Stimulated activated CD4-positive, alpha-beta T cell treated with anti-CD3 and anti-CD28 coated beads, Interleukin-1b, Interleukin-23, amount 100 ng/mL, for 4 hours (primary cell): ENCODE measurements at regions not wholly inside any gene's neighbourhood (a gene's known extent, or its start where the extent isn't known, plus 50 kb on each side); places are given as distances from the start of the nearest gene placed in this dataset.

Experiments
- DNase-seq, 2 donors: peaks; one replicate each; pipeline ENCODE4 v3.0.0-alpha.2; 2020; ENCODE audit warnings: low read depth in 2 of 2

DNA sequence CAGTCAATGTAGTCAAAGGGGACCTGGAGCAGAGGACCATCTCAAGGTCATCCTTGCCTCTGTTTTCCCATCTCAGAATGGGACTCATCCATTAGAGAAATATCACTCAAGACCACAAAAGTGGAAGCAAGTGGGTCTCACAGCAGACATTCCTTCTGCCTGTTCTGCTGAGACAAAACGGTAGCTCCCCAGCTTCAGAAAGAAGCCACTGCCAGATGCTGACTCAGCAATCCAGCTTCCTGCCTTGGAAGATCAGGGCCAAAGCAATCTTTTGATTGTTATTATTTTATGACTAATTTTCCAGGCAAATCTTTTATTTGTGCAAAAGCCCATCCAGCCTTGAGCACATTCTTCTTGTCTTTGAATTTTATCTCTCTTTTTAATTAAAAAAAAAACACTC lies 86.8 kb downstream of the CCT6B start:
- no peak for DNase-seq

DNA sequence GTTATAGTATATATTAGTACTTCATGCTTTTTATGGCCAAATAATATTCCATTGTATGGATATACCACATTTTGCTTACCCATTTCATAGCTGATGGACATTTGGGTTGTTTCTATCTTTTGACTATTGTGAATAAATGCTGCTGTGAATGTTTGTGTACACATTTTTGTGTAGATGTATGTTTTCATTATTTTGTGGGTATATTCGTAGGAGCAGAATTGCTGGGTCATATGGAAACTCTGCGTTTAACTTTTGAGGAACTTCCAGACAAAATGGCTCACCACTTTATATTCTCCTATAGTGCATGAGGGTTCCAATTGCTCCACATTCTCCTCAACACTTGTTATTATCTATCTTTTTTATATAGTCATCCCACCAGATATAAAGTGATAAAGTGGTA lies 88.6 kb downstream of the CCT6B start:
- no peak for DNase-seq

DNA sequence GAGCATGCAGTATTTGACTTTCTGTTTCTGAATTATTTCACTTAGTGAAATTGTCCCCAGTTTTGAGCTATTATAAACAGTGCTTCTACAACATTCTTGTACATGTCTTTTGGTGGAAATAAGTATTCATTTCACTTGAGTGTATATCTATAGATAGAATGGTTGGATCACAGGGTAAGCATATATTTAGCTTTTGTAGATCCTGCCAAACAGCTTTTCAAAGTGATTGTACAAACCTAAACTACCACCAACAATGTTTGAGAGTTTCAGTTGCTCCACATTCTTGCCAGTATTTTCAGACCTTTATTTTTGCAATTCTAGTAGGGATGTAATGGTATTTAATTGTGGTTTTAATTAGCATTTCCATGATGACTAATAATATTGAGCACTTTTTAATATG lies 91.6 kb downstream of the CCT6B start:
- DNase-seq, result no peak

DNA sequence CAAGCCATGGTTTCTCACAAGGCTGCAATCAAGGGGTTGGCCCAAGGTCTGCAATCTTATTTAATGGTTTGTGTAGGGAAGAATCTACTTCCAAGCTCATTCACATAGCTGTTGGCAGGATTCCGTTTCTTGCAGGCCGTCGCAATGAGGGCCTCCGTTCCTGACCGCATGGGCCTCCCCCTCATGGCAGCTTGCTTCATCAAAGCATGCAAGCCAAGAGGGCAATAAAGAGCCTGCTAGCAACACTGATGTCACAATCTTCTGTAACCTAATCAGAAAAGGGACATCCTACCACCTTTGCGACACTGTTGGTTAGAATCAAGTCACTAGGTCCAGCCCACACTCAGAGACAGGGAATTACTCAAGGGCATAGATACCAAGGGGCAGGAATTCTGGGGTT lies 95.5 kb downstream of the CCT6B start:
- no peak for DNase-seq

DNA sequence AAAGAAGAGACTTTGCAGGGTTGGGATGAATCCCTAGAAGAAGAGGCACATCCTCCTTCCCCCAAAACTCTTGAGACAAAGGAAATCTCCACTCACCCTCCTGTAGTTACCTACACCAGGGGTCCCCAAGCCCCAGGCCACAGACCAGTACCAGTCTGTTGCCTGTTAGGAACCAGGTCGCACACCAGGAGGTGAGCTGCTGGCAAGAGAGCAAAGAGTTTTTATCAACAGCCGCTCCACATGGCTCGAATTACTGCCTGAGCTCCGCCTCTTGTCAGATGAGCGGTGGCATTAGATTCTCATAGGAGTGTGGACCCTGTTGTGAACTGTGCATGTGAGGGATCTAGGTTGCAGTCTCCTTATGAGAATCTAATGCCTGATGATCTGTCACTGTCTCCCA lies 98.9 kb downstream of the CCT6B start:
- no peak for DNase-seq

DNA sequence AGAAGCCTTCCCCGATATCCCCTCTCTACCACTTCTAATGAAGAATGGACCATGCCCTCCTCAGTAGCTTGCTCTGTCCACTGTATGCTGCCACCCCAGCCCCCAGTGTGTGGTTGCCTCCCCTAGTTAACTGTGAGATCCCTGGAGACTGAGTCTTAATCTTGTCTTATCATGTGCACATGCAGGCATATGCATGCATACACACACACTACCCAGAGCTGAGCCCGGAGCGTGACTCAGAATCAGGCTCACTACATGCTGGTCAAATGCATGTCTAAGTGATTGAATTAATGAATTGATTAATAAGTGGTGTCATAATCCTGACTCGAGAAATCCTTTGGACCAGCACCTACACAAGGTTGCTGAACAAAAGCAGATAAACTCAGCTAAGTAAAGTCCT lies 99.4 kb downstream of the CCT6B start:
- DNase-seq, result no peak

DNA sequence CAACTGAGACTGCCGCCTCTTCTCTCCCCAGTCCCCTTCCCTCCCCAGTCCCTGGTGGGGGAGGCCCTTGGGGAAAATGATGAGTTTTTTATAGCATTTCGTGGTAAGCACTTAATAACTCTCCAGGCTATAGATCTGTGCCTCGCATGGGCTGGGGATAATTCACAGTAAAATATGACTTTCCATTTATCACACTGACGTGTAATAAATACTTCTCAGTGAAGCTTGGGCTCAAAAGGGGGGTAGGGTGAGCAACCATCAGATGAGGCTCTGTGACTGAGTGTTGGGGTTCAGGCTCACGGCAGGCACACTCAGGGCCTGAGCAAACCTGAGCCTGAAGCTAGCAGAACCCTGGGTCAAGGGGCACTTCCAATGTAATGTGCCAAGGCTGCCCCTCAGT lies 101.6 kb downstream of the CCT6B start:
- DNase-seq, result no peak

DNA sequence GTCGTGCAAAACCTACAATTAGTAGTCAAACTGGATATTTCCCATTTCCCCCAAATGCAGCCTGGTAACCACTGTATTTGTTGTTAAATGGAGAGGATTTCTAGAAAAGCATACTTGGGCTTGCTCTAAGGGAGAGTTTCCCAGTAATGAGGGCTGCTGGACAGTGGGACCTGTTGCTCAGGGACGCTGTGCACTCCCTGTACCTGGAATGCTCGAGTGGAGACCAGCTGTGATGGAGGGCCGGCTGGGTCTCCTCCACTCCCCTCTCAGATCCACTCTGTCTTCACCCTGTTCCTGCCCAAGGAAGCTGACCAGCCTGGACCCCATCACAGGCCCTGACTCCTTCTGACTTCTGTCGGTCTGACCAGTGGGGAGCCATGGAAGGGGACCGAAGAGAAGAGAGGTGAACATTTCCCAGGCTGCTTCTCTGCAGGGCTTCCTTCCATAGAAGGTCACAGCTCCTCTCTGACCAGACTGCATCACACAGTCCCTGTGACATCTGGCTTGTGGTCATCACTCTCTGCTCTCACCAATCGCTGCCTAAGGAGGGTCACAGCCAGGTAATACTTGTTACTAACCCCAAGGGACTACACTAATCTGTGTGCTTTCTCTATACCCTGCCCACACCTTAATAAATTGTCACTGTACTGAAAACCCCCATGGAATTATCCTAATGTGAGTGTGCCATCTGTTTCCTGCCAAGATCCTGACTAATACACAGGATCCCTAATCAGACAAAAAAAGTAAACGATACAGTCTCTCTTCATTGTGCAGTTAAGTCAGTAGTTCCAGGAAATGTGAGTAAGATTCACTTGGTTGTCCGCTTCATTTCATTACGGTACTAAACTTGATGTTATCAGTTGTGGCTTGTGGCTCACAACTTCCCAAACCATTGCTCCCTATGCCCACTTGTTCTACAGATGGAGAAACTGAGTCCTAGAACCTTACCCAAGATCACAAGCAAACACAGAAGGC lies 102.4 kb downstream of the CCT6B start:
- DNase-seq, result no peak

DNA sequence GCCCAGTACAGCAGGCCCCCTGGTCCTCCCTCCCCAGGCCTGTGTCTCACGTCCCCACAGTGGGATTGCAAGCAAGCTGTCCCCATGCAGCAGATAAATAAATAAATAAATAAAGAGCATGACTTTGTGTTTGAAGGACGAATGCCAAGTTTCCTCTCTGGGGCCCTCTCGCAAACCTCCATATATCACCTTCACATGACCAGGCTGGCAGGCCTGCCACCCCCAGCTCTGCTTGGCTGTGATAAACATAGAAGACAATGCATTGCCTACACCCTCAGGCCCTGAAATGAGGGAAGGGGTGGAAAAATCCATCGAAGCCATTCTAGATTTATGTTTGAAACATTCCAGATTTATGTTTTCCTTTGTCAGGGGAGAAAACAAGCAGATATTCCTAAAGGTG lies 107.3 kb downstream of the CCT6B start:
- no peak for DNase-seq

DNA sequence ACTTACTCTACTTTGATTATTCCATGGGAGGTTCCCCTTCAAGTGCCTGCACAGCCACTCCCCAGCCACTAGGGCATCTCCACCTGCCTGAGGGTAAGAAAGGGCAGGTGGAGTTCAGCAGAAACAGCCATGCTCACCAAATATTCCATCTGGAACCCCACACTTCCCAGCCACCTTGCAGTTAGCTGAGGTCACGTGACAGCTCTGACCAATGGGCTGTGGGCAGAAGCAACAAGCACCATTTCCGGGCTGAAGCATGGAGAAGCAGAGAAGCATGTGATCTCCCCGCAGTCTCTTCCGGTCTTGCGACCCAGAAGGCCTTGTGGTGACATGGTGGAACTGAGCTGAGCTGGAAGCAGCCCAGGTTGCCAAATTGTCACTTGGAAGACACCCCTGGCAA lies 108.6 kb downstream of the CCT6B start:
- no peak for DNase-seq

DNA sequence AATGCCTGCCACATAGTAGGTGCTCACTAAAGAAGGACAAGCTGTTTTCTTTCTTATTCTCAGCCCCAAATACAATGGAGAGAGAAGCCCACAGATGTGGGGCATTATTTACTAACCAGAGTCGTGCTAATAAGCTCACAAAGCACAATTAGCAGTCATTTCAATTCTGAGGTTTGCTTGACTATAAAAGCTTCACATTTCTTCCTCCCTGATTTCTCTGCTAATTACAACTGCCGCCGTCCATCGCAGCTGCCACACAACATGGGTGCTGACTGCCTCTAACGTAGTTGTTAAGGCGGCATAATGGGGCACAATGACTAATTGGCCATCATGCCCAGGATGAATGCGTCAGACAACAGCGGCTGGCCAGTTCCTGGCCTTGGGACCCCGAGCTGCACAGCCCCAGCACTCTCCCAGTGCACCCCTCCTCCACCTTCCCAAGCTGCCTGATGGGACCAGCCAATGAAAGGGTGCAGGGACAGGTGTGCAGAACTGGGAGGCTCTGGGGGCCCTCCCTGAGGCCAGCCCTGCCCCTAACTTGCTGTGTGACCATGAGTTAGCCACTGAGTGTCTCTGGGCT lies 109.2 kb downstream of the CCT6B start:
- DNase-seq, result no peak

DNA sequence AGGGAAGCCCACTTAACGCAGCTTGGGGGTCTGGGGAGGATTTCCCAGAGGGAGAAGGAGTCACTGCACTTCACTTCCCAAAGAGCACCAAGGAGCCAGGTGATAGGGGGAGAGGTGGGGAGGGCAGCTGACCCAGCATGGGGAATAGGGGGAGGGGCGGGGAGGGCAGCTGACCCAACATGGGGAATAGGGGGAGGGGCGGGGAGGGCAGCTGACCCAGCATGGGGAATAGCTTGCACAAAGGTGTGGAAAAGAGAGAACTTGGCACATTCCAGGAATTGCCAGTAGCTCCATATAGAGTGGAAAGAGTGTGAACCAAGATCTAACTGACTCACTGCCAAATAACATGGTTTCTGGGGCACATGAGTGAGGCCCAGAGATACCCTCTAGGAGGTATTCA lies 110.3 kb downstream of the CCT6B start:
- DNase-seq, result no peak

DNA sequence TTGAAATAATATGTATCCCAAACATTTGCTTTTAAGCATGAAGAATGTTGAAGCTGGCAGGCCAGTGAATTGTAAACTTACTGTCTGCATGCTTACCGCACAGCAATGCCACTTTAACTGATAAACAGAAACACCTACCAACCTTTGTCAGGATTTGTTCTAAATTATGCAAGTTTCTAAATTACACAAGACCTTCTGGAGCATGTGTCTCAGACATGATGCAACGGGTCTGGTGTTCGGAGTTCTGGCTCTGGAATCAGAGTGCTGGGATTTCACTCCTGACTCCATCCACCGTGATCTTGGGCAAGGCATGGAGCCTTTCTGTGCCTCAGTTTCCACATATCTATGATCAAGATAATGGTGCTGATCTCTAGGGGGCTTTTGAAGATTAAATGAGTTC lies 111.2 kb downstream of the CCT6B start:
- no peak for DNase-seq

DNA sequence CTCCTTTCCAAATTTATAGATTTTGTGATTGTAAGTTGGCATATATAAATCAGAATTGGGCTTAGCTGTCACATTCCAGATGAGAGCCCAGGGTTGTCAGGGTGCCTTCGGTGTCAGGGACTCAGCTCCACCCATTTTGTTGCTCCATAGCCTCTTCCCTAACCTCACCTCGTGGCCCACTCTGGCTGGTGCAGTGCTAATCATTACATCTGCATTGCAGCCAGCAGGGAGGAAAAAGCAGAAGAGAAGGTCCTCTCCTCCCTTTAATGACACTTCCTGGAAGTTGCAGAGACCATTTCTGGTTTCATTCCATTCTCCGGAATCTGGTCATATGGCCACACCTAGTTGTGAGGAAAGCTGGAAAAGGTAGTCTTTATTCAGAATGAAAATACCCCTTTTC lies 113.3 kb downstream of the CCT6B start:
- no peak for DNase-seq

DNA sequence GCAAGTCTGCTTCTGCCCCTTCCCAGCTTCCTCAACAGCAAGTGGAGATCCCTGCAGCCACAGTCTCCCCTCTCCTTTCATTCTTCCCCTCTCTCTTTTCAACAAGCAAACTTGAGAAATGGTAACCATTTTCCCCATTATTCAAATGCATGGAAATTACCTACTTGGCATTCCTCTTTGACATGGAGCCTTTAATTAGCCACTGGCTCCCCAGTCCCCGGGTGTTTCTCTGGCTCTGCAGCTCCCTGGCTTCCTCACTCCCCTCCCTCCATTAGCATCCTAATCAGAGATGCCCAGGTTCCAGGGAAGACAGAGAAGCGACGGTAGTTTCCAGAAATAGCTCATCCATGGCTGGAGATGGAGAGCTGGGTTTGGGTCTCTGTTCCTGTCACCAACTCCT lies 116.0 kb downstream of the CCT6B start:
- no peak for DNase-seq

DNA sequence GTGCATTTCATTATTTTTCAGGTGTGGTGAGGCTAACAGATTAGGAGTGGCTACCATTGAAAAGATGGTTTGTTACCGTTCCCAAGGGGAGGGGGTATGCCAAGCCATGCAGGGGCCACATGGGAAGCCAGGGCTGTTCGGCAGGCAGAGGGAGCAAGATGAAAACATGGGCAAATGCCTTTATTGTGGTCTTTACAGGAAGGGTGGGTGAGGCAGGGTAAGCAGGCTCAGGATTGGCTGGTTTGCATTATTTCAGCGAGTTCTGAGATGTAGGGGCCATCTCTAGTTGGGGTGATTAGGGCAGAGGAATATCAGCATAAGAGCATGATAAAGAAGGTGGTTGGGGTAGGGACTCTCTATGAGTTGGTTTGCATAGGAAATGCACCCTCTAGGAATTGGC lies 117.6 kb downstream of the CCT6B start:
- no peak for DNase-seq

DNA sequence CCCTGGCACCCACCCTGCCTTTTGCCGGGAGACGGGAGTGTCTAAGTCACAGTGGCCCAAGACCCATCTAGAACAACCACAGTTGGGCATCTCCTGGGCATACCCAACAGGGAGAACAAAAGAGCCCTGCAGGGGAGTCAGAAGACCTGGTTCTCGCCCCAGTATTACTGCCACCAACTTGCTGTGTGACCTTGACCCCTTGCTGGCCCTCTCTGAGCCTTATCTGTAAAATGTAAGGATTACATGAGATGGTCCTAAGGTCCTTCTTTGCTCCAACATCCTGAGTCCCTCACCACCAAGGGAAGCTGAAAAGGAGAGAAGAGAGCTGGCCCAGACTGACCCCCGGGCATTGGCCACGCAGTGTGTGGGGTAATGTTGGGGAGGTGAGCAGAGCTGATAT lies 119.0 kb downstream of the CCT6B start:
- no peak for DNase-seq

DNA sequence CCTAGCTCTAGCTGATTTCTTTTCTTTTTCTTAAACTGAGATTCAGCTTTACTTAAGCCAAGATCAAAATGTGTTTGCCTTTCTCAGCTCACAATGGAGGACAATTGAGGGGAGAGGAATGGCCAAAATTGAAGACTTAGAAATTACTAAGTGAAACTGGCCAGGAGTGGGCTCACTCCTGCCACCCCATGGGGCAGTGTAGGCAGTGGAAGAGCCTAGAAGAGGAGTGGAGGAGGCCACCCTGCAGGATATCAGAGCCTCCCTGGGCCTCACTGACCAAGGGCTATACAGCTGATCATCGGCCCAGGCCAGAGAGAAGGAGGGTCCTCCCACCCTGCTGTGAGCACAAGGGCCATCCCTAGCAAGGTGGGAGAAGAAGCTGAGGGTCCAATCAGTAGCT lies 119.8 kb downstream of the CCT6B start:
- DNase-seq, result no peak

DNA sequence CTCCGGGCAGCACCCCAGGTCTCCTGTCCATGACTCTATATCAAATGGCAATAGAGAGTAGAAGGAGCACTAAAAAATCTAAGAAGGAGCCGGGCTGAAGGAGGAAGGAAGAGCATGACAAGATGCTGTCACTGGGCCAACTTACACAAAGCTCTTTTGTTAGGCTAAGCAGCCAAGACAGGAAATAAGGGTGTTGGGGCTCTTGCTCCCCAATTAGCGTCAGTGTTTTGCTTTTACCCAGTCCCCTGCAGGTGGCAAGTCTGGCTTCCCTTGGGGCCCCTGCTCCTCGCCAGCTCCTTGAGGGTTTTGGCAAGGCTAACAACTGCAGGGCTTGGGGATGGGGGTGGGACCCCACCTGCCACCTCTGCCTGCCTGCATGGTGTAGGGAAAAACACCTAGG lies 120.5 kb downstream of the CCT6B start:
- DNase-seq, result peak in 1 of 2 donors; percentile 2

DNA sequence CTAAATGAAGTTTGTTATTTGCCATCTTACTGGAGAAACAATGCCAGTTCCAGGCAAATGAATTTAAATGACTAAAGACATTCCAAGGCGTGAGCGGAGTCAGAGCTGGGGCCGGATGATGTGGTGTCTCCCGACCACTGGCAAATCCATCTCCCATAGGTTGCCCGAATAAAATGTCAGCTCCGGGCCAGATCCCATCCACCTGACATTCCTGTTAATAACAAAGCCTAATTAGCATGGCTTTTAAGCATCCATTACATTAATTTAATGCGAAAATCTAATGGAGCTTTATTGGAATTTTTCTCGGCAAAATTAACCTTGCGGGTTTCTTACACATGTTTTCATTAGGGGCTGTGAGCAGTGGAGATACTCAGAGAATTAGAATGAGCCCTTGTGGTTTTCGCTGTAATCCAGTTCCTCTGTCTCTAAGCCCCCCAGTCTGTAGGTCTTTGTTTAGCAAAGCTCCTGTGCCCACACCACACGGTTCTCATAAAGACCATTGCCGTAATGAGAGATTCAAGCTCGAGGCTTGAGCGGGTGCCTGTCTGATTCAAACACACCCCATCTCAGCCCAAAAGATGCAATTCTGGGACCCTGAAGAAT lies 123.3 kb downstream of the CCT6B start:
- no peak for DNase-seq

DNA sequence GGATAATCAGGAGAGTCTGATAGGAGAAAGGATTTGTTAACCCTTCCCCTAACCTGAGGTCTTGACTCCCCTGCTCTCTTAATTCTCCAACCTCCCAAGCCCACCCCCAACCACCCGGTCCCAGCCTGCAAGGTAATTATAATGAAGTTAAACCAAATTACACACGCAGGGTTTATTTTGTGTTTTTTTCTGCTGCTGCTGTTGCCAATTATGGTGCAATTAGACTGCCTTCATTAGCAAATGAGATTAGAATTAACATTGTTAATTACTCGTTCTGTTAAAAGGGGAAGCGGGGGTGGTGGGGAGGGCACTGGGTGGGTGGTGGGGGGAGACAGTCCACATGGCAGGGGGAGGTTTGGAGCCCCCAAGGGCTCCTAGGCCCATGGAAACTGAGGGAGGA lies 128.9 kb downstream of the CCT6B start:
- DNase-seq, result no peak

DNA sequence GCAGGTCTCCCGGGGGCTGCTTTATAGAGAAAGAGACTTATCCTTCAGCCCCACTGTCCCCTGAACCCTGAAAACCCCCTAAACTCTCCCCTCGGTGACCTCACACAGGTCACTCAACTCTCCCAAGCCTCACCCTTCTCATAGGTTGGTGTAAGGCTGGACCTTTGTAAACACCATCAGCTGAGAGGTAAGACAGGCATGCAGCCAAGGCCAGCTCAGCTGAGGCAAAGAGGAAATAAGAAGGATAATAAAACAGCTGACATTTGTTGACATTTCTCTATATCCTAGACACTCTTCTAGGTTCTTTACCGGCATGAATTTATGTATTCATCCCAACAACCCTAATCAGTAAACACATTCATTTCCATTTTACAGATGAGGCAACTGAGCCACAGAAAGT lies 134.3 kb downstream of the CCT6B start:
- DNase-seq, result no peak

DNA sequence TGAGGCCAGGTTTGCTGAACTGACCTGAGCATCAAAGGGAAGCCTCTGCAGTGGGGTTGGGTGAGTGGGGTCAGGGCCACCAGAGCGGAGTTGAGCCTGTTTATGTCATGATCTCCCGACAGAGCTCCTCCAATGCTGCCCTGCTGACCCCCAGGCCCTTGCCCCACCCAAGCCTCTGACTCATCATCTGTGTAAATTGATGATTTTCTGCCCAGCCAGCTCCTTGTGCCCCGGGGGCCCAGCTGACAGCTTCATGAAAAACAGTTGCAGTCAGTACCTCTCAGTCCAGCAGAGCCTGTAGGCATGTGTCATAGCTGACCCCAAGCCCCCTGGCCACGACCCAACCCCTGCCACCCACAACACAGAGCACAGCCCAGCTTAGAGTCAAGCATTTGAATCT lies 134.9 kb downstream of the CCT6B start:
- no peak for DNase-seq
